Heart left ventricle (tissue), 16 donors: ENCODE measurements at regions not wholly inside any gene's neighbourhood (a gene's known extent, or its start where the extent isn't known, plus 50 kb on each side); places are given as distances from the start of the nearest gene placed in this dataset.

Experiments
- ATAC-seq, 4 donors: fragments of 200-7000 bp; cut with Tn5 transposase; one replicate each; pipeline ENCODE4 v1.9.1; 2020 to 2022; ENCODE audit warnings: moderate library complexity in 4 of 4, mild to moderate bottlenecking in 3 of 4, moderate number of reproducible peaks in 1 of 4
- DNase-seq, 5 donors: peaks; one replicate each; pipeline ENCODE4 v3.0.0-alpha.2; 2020
- H3K27ac ChIP-seq, 12 donors: fragments of 200-600 bp; sonication (generic) in 4 of 12; one replicate each; pipeline versions ENCODE4 v1.5.0 to v1.8.0; 2016 to 2022; ENCODE audit warnings: mild to moderate bottlenecking in 2 of 12
- H3K27me3 ChIP-seq, 9 donors: fragments of 200-600 bp; sonication (generic) in 2 of 9; one replicate each; pipeline versions ENCODE4 v1.5.1 to v1.8.0; 2016 to 2022; ENCODE audit warnings: mild to moderate bottlenecking in 3 of 9
- H3K36me3 ChIP-seq, 9 donors: fragments of 200-600 bp; sonication (generic) in 2 of 9; one replicate each; pipeline versions ENCODE4 v1.5.0 to v1.8.0; 2018 to 2022; ENCODE audit warnings: mild to moderate bottlenecking in 2 of 9
- H3K4me1 ChIP-seq, 12 donors: fragments of 200-600 bp; sonication (generic) in 4 of 12; one replicate each; pipeline versions ENCODE4 v1.5.0 to v1.8.0; 2016 to 2022; ENCODE audit warnings: mild to moderate bottlenecking in 3 of 12
- H3K4me3 ChIP-seq, 12 donors: fragments of 200-600 bp; sonication (generic) in 4 of 12; one replicate each; pipeline versions ENCODE4 v1.5.0 to v1.8.0; 2017 to 2022; ENCODE audit warnings: mild to moderate bottlenecking in 9 of 12, moderate library complexity in 4 of 12
- H3K9me3 ChIP-seq, 12 donors: fragments of 200-600 bp; sonication (generic) in 4 of 12; one replicate each; pipeline versions ENCODE4 v1.5.0 to v1.8.0; 2016 to 2022; ENCODE audit warnings: mild to moderate bottlenecking in 1 of 12
- POLR2A ChIP-seq, 2 donors: fragments of 450-650 bp; IDR thresholded peaks; one replicate each; pipeline ENCODE4 v1.6.1; 2017; ENCODE audit warnings: antibody characterized with exemption in 2 of 2, mild to moderate bottlenecking in 2 of 2, moderate library complexity in 2 of 2
- WGBS, 4 donors: extraction: QIAGEN DNeasy Blood & Tissue Kit in 2 of 4; methylation state at CpG; one replicate each; pipeline versions ENCODE4 v1.1.5 to v1.1.7; 2013 to 2018; 5-methylcytosine and 5-hydroxymethylcytosine counted together
- intact Hi-C, 10 donors: fragments of 100-400 bp; cut with DNase I; formaldehyde crosslinking; loops; one replicate each; pipeline versions ENCODE4 v1.11.1 to v1.14.2; 2022
- TF ChIP-seq, protein P1 (sequence below), 12 donors: fragments of 200-600 bp; sonication (generic) in 4 of 12; IDR thresholded peaks; one replicate each; pipeline versions ENCODE4 v1.5.0 to v1.8.0; 2018 to 2022; ENCODE audit warnings: antibody characterized with exemption in 12 of 12, mild to moderate bottlenecking in 5 of 12
- donor health status: ischemic (EF 13 %, LVEDD 7.1; RV severe dilation, severe dysfunction).
- donor health status: healthy with polysubstance abuse.
- donor health status: DM: no; HTN: yes; CAD: no.
- donor health status: DM: no; HTN: no; CAD: no.
- donor health status: ischemic (EF 25% LVEDD 6.9; RV normal size, moderate dysfunction).
- donor health status: ischemic (EF 25% LVEDD 5.7; RV mildly dilated, moderate dysfunction).
- donor health status: healthy.
- donor health status: DM: yes; HTN: yes; CAD: no.
- donor health status: ischemic (EF 35%, LVEDD 5.7; RV mildly dilated, moderate dysfunction).
- donor health status: nonischemic (EF 11% LVEDD 7.7; RV severe dilation, severe dysfunction).
- donor health status: DM: yes; HTN: yes; CAD: no.
- donor health status: PGD.
- donor health status: ischemic (EF 29% LVEDD 5.4; RV normal size, mild dysfunction).
- donor health status: nonischemic (EF 23%, LVEDD 6.1; RV moderate dilation, normal function).

DNA sequence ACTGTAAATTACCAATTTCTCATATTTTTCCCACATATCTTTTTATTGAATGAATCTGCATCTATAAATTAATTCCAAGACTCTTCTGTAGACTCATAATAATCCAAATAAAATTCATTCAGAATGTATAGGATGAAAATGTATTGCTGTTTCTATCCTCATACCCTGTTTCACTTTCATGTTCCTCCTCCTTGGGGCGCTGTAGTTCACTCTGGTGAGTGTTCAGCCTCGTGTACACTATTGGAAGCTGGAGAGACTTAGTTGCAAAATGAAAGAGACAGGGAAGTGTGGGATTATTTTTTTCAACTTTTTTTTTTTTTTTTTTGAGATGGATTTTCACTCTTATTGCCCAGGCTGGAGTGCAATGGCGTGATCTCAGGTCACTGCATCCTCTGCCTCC is 296.1 kb downstream of the TLL1 start:
- no peaks in the 10 kb centered on the region for H3K27me3 ChIP-seq
- H3K36me3 ChIP-seq: no peaks in the 10 kb centered on the region
- TF ChIP-seq, protein P1, sequence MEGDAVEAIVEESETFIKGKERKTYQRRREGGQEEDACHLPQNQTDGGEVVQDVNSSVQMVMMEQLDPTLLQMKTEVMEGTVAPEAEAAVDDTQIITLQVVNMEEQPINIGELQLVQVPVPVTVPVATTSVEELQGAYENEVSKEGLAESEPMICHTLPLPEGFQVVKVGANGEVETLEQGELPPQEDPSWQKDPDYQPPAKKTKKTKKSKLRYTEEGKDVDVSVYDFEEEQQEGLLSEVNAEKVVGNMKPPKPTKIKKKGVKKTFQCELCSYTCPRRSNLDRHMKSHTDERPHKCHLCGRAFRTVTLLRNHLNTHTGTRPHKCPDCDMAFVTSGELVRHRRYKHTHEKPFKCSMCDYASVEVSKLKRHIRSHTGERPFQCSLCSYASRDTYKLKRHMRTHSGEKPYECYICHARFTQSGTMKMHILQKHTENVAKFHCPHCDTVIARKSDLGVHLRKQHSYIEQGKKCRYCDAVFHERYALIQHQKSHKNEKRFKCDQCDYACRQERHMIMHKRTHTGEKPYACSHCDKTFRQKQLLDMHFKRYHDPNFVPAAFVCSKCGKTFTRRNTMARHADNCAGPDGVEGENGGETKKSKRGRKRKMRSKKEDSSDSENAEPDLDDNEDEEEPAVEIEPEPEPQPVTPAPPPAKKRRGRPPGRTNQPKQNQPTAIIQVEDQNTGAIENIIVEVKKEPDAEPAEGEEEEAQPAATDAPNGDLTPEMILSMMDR (IDR thresholded peaks at IDR 0.05): no peak
- no peak for TF ChIP-seq POLR2A (IDR thresholded peaks at IDR 0.05)
- H3K4me3 ChIP-seq: no peak overlapping the region
- H3K9me3 ChIP-seq: peaks cover 0 to 18% (median 2%) of the 10 kb centered on the region in 12 donors
- no peak for ATAC-seq
- DNase-seq: no peak
- 46 to 50% (median 50%) methylated on average over 3 of the region's 3 CpGs for WGBS, 4 donors
- H3K4me1 ChIP-seq: no peaks in the 10 kb centered on the region
- intact Hi-C loops: loop anchor here in 8 of 10 donors (5.0 to 10.0 kb wide), 9 partner anchors 83 to 1986 kb away; no protein-coding TSS in a partner anchor
- no peak overlapping the region for H3K27ac ChIP-seq

DNA sequence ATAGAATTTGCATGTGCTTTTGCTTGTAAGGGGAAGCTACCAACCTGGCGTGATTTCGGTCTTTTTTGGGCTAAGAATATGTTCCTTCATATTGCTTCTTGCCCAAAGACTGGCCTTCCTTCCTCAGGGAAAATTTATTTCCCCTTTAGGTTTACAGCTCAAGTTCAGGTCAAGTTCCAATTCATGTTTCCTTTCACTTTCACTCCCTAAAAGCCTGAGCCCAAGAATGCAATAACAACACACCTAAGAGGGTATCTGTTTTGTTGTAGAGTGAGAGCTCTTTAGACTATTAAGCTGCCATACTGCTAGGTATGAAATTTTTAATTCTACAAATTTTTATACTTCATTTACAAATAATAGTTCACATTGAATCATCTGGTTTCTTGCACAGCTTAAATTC is 299.6 kb downstream of the TLL1 start:
- no peak overlapping the region for H3K4me3 ChIP-seq
- intact Hi-C loops: no loop called here
- H3K36me3 ChIP-seq: no peaks in the 10 kb centered on the region
- DNase-seq: no peak
- peaks cover 0 to 4% (median 0%) of the 10 kb centered on the region in 9 donors for H3K27me3 ChIP-seq
- peaks cover 0 to 18% (median 2%) of the 10 kb centered on the region in 12 donors for H3K9me3 ChIP-seq
- H3K4me1 ChIP-seq: no peaks in the 10 kb centered on the region
- no peak for TF ChIP-seq POLR2A (IDR thresholded peaks at IDR 0.05)
- TF ChIP-seq, protein P1 (IDR thresholded peaks at IDR 0.05): no peak
- WGBS, 4 donors: 25 to 72% (median 51%) methylated on average over 2 of the region's 2 CpGs
- H3K27ac ChIP-seq: no peak overlapping the region
- ATAC-seq: no peak

DNA sequence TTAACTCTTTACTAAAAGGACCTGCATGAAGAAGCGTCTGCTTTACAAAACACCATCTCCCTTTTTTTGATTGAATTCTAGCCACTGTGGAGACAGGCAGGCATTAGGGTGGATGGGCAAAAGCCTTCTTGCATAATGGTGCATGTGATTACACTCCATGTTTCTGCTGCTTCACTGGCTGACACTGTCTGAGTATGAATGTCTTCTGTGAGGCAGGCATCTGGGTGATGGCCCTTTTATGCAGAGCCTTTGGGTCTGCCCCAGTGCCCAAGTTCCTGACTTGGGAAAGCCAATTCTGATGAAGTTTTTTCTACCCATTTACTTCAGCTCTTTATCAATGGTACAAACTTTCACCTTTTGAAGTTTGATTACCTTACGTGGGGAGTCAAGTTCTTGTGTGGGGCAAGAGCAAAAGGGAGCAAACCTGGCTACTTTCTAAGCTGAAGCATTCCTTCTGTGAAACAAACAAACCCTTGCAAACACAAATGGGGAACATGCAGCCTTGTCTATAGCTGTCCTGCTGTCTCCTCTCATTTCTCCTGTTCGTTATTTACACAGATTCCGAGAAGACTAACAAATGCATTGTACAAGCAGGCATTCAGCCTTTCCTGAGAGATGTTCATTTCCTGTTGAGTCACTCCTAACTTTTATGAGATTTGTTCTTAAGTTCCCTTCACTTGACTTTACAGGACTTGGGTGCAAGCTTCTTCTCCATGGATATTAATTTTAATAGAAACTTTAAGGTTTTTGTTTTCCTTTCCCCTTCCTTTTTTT is 301.9 kb downstream of the TLL1 start:
- ATAC-seq: no peak
- 59 to 76% (median 70%) methylated on average over 4 of the region's 4 CpGs for WGBS, 4 donors
- peaks cover 0 to 18% (median 2%) of the 10 kb centered on the region in 12 donors for H3K9me3 ChIP-seq
- H3K4me1 ChIP-seq: no peaks in the 10 kb centered on the region
- DNase-seq: no peak
- intact Hi-C loops: no loop called here
- TF ChIP-seq, protein P1 (IDR thresholded peaks at IDR 0.05): no peak
- TF ChIP-seq POLR2A (IDR thresholded peaks at IDR 0.05): no peak
- H3K36me3 ChIP-seq: no peaks in the 10 kb centered on the region
- no peak overlapping the region for H3K27ac ChIP-seq
- H3K4me3 ChIP-seq: no peak overlapping the region
- H3K27me3 ChIP-seq: peaks cover 0 to 4% (median 0%) of the 10 kb centered on the region in 9 donors

DNA sequence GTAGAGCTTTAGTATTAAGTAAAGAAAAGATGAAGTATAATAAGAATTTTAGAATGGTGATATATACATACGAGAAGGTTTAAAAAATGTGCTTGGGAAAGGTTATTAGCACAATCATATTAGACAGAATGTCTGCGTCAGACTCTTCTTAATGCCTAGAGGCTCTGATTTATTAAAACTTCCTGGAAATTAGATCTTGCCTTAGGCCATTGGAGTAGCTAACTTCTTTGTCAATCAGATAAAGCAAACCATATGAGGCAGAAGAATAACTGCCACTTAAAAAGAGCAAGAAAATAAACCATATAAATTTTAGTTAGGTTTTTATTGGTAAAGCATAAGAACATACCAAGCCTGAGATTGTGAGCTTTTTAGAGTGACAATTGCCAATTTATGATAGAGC is 309.1 kb downstream of the TLL1 start:
- H3K27me3 ChIP-seq: peaks cover 0 to 4% (median 0%) of the 10 kb centered on the region in 9 donors
- intact Hi-C loops: no loop called here
- H3K4me1 ChIP-seq: no peaks in the 10 kb centered on the region
- no peaks in the 10 kb centered on the region for H3K36me3 ChIP-seq
- H3K4me3 ChIP-seq: no peak overlapping the region
- DNase-seq (no peak), ATAC-seq (no peak)
- 66 to 86% (median 84%) methylated on average over 2 of the region's 2 CpGs for whole genome bisulfite sequencing, 4 donors
- TF ChIP-seq POLR2A (IDR thresholded peaks at IDR 0.05): no peak
- TF ChIP-seq, protein P1 (IDR thresholded peaks at IDR 0.05): no peak
- no peak overlapping the region for H3K27ac ChIP-seq
- peaks cover 0 to 3% (median 0%) of the 10 kb centered on the region in 12 donors for H3K9me3 ChIP-seq
